Glomerular visceral epithelial cell (primary cell): ENCODE measurements at regions not wholly inside any gene's neighbourhood (a gene's known extent, or its start where the extent isn't known, plus 50 kb on each side); places are given as distances from the start of the nearest gene placed in this dataset.

ENCODE experiments used
- DNase-seq: peaks from one replicate; pipeline ENCODE4 v3.0.0-alpha.2; 2016; ENCODE audit errors: extremely low spot score

DNA sequence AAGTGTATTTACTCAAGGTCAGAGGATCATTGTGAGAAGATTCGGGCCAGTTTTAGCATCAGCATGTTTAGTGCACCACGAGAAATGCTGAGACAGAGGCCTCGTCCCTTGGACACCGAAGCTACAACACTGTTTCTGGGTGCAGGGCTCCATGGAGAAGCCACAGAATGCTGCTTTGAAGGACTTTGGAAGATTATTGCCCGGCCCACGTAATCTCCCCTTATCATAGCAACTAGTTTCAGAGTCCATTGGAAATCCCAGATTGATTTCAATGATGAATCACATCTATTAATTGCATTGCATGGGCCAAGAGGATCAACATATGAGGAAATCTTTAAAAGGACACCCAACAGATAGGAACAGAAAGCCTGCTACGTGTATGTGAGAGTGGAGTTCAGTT lies 156.0 kb downstream of the MAF start:
- no peak for DNase-seq

DNA sequence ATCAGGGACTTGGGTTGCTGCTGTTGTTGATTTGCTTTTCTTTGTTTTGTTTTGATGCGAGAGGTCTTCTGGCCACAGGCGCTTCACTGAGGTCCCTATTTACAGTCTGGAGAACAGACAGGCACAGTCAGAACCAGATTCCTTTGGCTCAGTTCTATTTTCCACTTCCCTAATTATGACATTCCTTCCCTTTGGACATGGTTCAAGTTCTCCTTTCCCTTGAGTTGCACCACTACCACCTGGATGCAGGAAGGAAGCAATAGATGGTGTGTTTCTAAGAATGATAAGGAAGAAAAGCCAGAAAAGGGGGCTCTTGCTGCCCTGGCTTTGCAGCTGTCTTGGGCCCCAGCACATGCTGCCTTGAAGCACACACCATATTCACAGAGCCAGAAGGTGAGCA lies 160.6 kb downstream of the MAF start:
- DNase-seq = no peak

GRCh38 chr16:79437764-79438751 lies 162.5 kb downstream of the MAF start:
- peak; percentile 79 for DNase-seq

DNA sequence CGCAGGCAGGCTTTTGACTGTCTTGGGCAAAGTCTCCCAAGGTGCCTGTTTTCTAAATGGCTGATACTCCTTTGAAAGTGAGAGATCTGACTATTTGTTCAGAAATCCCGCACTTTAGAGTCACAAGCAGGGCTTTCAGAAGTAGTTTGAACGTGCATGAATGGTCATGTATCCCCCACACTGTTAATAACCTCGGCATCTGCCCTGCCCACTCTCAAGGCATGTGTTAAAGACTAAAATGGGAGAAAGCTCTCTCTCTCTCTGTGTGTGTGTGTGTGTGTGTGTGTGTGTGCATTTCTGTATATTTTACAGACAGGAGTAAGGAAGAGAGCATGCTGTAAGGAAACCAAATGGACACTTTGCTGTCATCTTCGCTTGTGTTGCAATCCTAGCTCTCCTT lies 163.7 kb downstream of the MAF start:
- DNase-seq = no peak

DNA sequence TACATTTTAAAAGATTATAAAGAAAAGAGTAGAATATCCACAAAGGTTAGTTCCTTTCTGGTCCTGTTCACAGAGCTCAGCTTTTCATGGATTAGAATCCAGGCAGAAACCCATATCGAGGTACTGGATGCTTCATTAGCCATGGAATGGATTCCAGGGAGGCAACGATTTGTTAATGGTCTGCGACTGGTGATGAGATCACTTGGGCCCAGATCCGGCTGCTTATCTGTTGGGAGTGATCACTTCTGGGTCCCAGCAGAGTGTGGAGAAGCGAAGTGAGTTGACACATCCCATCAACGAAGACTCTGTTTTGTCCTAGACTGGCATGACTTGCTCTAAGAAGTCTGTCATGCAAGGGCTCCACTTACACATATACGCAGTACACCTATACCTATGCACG lies 165.8 kb downstream of the MAF start:
- peak; percentile 29 for DNase-seq

- no peak for DNase-seq
These were observed 166.4 kb downstream of the MAF start for GRCh38 chr16:79434092-79434491.

DNA sequence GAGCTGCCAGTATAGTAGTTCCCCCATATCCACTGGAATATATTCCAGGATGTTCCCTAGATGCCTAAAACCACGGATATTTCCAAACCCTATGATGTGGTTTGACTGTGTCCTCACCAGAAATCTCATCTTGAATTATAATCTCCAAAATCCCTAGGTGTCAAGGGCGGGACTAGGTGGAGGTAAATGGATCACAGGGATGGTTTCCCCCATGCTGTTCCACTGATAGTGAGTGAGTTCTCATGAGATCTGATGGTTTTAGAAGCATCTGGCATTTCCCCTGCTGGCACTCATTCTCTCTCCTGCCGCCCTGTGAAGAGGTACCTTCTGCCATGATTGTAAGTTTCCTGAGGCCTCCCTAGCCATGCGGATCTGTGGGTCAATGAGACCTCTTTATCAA lies 168.6 kb downstream of the MAF start:
- no peak for DNase-seq

- DNase-seq = no peak
These were observed 170.3 kb downstream of the MAF start for GRCh38 chr16:79430191-79430678.

GRCh38 chr16:79429381-79430190 lies 171.0 kb downstream of the MAF start:
- no peak for DNase-seq

- DNase-seq = no peak
These were observed 173.9 kb downstream of the MAF start for GRCh38 chr16:79426663-79427062.

DNA sequence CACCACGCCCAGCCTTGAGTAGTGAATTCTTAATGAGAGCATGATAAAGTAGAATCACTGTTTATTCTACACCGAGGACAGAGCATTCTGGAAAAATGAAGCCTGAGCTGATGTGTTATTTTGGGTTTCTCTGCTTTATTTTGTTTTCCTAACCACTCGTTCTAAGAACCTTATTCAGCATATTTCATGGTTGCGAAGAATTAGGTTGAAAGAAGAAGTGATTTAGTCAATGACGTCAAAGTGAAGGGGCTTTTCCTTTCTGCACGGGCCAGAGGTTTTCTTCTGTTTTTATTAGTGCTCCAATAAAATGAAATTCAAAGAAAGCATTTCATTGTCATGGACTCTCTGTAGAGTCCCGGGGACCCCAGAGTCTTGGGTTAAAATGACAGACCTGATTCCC lies 178.5 kb downstream of the MAF start:
- DNase-seq = no peak

GRCh38 chr16:79421126-79421525 lies 179.4 kb downstream of the MAF start:
- DNase-seq = no peak

DNA sequence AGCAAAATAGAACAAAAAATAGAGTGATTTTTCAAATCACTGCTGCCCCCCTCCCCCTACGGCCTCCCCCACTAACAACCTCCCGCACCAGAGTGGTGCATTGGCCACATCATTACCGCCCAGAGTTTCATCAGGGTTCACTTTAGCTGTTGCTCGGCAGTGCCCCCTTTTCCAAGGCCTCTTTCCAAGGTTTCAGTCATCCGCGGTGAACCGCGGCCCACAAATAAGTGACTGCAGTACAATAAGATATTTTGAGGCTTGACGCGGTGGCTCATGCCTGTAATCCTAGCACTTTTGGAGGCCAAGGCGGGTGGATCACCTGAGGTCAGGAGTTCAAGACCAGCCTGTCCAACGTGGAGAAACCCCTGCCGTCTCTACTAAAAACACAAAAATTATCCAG lies 180.0 kb downstream of the MAF start:
- no peak for DNase-seq

DNA sequence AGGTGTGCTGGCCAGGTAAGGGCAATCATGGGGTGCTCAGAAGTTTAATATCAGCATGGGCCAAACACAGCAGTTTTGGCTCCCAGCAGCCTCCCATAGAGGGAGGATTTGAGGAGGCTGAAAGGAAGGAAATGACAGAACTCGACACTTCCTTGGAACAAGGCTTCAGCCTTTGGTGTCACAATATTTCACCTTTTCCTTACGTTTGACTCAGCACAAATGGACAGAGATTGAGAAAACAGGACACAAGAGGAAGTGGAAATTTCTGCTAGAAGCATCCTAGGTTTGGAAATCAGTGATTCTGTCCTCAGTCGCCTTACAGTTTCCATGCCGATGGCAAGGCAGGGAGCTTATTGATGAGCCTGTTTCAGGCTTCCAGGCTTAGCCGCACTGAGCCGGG lies 181.4 kb downstream of the MAF start:
- DNase-seq = no peak

DNA sequence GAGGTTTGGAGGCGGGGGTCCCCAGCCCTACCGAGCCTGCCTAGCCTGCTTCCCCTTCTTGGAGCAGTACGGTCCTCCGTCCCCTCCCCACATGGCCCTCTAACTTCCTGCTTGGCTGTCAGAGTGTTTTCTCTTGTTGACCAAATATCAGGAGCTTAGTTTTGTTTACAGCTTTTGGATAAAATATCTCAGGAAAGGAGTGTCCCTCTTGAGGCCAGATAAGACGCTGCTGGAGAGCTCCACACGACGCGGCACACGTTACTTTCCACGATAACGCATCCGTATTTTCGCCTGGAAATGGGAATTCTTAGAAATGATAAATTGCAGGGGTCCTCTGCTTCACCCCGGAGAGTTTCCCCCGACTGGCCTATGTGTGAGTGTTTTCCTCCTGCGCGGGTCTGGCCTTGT lies 182.9 kb downstream of the MAF start:
- no peak for DNase-seq

GRCh38 chr16:79415983-79416640 lies 184.4 kb downstream of the MAF start:
- DNase-seq = no peak

DNA sequence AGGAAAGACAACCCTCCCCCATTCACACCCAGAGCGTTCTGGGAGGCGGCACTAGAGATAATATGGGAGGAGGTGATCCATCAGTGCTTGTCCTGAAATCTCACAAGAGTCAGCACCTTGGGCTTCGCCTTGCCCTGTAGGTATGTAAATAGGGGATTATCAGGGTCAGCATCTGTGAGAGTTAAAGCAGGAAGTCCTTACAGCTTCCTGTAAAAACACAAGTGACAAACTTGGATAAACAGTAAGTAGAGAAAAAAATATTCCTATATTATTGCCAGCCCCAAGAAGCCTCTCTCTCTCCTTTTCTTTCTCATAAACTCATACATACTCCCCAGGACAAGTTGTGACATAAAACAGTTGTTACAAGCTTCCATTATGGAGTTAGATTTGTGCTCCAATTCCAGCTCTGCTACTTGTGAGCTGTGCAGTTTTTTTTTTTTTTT lies 187.7 kb downstream of the MAF start:
- no peak for DNase-seq

DNA sequence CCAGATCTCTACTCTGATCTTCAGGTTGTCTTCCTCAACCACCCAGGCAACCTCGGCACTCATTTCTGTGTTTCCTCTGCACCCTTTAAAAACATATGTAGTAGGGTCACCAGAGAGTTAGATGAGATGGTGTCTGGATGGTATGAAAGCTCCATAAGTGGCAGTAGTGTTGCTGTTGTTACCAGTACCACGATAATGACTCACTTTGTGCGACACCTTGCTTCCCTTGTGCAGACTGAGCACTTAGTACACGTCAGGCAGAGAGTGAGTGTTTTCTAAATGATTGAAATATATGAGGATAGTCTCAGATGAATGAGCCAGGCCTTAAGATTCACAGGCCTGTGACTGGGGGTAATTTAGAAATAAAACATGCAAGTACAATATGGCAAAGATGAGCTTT lies 188.7 kb downstream of the MAF start:
- no peak for DNase-seq

GRCh38 chr16:79411357-79411756 lies 189.2 kb downstream of the MAF start:
- DNase-seq = no peak

- no peak for DNase-seq
These were observed 190.6 kb downstream of the MAF start for GRCh38 chr16:79409978-79410377.

GRCh38 chr16:79408355-79408754 lies 192.2 kb downstream of the MAF start:
- no peak for DNase-seq
